ENCODE measurements at regions not wholly inside any gene's neighbourhood (a gene's known extent, or its start where the extent isn't known, plus 50 kb on each side); places are given as distances from the start of the nearest gene placed in this dataset.

DNA sequence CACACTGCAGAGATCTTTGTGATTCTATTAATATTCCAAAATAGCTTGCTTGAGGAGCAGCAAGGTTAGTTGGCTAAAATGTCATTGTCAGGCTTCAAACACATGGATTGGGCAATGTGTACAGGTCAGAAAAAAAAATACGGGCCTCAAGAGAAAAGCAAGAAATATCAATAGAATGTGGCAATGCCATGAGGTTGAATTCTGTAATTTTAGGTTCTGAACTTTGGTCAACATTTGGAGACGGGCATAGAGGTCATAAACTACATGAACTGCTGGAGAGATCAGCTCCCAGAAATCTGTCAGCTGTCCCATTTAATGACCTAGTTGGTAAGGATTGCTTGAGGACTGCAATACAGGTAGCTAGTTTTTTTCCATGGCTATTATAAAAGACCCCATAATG is 445.8 kb downstream of the HTR1B start:
- CTCF ChIA-PET, result interaction anchor here (1.1 to 1.6 kb wide), 2 partner anchors 13 to 15 kb away, joined by 4 to 5 read pairs; no protein-coding TSS in a partner anchor
- POLR2A ChIA-PET, result no interaction called here
- DNase-seq (ENCODE audit: extremely low spot score), result no peak
- TF ChIP-seq, protein P1, sequence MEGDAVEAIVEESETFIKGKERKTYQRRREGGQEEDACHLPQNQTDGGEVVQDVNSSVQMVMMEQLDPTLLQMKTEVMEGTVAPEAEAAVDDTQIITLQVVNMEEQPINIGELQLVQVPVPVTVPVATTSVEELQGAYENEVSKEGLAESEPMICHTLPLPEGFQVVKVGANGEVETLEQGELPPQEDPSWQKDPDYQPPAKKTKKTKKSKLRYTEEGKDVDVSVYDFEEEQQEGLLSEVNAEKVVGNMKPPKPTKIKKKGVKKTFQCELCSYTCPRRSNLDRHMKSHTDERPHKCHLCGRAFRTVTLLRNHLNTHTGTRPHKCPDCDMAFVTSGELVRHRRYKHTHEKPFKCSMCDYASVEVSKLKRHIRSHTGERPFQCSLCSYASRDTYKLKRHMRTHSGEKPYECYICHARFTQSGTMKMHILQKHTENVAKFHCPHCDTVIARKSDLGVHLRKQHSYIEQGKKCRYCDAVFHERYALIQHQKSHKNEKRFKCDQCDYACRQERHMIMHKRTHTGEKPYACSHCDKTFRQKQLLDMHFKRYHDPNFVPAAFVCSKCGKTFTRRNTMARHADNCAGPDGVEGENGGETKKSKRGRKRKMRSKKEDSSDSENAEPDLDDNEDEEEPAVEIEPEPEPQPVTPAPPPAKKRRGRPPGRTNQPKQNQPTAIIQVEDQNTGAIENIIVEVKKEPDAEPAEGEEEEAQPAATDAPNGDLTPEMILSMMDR (IDR thresholded peaks at IDR 0.05; ENCODE audit: control extremely low read depth, extremely low read depth, low read depth, missing control alignments), result no peak

GRCh38 chr6:77015350-77015749 is 447.9 kb downstream of the HTR1B start:
- no peak for DNase-seq (ENCODE audit: extremely low spot score)
- TF ChIP-seq, protein P1 (IDR thresholded peaks at IDR 0.05; ENCODE audit: control extremely low read depth, extremely low read depth, low read depth, missing control alignments), result no peak
- ChIA-PET CTCF (interaction anchor here (1.5 to 1.7 kb wide), 2 partner anchors 14 to 21 kb away, joined by 3 to 5 read pairs; no protein-coding TSS in a partner anchor), POLR2A (no interaction called here)

DNA sequence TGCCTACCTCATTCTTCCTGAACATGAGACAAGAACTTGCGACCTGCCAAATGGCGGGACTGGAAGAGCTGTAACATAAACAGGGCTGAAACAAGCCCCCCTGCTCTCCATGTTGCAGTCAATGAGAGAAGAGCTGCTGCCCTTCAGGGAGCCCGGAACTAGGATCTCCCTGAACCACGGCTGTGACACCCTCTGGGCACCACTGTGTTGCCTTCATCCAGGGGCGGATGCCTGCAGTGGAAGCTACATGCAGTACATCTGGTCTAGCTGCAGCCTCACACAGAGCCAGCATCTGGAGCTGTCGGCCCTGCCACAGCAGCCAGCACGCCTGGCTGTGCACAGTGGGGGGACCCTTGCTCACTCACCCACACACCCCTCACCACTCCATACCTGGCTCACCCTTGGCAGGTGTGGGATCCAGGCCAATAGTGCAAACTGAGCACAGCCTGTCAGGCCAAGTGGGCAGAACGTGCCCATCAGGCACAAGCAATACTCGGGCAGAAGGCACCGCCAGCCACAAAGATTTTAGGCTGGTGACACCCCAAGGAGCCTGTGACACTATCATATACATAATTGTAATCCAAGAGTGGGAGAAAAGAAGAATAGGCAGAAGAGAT is 451.3 kb downstream of the HTR1B start:
- ChIA-PET CTCF (no interaction called here), POLR2A (no interaction called here)

DNA sequence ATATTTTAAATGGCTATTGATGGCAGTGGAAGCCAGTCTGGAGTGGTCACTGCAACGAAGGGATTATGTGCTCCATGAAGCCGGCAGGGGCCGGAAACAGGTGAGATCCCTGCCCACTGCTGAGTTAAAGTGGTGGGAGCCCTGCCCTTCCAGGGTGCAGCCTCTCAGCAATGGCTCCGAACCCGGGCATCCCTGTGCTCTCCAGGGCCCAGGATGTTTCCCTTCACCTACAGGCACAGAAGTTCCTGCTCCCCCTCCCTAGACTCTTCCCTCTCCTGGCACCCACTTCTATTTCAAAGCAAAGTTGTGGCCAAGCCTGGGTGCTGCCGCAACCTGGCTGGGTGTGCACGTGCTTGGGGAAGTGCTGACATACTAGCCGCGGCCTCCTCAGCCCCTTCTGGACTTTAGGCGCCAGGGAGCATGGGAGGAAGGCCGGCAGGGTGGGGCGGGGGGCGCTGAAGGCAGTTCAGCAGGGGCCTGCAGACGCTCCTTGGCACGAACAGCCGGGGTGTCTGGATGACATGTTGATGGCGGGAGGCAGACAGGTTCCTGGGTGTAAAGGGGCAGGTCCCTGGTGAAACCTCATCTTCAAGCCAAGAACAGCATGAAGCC is 452.3 kb downstream of the HTR1B start:
- CTCF ChIA-PET, result interaction anchor here (0.7 kb wide), 1 partner anchor 11 kb away, joined by 3 read pairs; no protein-coding TSS in a partner anchor
- DNase-seq (ENCODE audit: extremely low spot score), result no peak
- POLR2A ChIA-PET, result no interaction called here
- TF ChIP-seq, protein P1 (IDR thresholded peaks at IDR 0.05; ENCODE audit: control extremely low read depth, extremely low read depth, low read depth, missing control alignments), result no peak

More for the DNA sequence above, 451.3 kb downstream of the HTR1B start:
- DNase-seq (ENCODE audit: extremely low spot score), result no peak
- TF ChIP-seq, protein P1 (IDR thresholded peaks at IDR 0.05; ENCODE audit: control extremely low read depth, extremely low read depth, low read depth, missing control alignments), result no peak

GRCh38 chr6:76992553-76992952 is 470.7 kb downstream of the HTR1B start:
- DNase-seq (ENCODE audit: extremely low spot score), result no peak
- CTCF ChIA-PET, result no interaction called here
- TF ChIP-seq, protein P1 (IDR thresholded peaks at IDR 0.05; ENCODE audit: control extremely low read depth, extremely low read depth, low read depth, missing control alignments), result no peak
- POLR2A ChIA-PET, result no interaction called here

DNA sequence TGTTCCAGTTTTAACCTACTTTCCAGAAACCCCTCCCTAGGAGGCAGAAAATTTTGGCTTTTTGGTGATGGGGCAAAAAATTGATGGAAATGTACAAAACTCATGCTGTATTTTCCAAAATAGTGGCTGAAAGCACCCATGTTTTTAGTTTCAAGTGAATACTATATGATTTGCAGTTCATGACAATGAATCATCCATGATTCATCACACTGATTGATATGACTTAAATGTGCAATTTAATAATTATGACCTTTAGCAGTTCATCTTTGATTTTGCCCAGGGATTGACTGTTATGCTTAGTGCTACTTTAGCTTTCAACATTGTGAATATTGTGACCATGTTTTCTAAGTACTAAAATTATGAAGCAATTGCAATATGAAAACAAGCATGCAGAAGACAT is 478.7 kb downstream of the HTR1B start:
- DNase-seq (ENCODE audit: extremely low spot score), result no peak
- TF ChIP-seq, protein P1 (IDR thresholded peaks at IDR 0.05; ENCODE audit: control extremely low read depth, extremely low read depth, low read depth, missing control alignments), result no peak
- CTCF ChIA-PET, result no interaction called here
- POLR2A ChIA-PET, result no interaction called here
